ENCODE measurements at regions not wholly inside any gene's neighbourhood (a gene's known extent, or its start where the extent isn't known, plus 50 kb on each side); places are given as distances from the start of the nearest gene placed in this dataset.
"Not testable (repeated sequence)": the region's sequence is repeated elsewhere in the genome, so short reads cannot be mapped to it uniquely, and the experiment has no call there.

DNA sequence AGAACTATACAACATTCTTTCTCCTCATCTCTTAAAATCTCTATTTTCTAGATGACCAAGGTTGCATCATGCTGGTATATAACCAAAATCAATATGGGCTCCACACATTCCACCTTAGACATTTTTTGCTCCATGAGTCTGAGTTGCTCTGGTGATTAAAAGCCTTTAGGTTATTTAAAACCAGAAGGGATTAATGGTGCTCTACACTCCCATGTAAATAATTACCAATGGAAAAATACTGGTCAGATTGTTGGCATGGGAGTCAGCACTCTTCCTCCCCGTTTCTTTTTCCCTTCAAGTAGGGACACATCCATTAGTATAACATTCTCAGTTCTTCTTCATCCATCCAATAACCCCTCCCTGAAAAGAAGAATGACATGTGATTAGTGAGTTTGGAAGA lies 747.7 kb downstream of the PCDH17 start:
- no peaks in the 10 kb centered on the region for H3K27me3 Mint-ChIP-seq (ENCODE audit: low read depth)
- H3K4me1 Mint-ChIP-seq: peaks cover 7% of the 10 kb centered on the region
- no peak overlapping the region for H3K27ac Mint-ChIP-seq (ENCODE audit: unreplicated experiment)
- no peaks in the 10 kb centered on the region for H3K36me3 Mint-ChIP-seq (ENCODE audit: low read depth)
- H3K9me3 Mint-ChIP-seq: no peaks in the 10 kb centered on the region
- DNase-seq (ENCODE audit: low read depth, low spot score): no peak
- H3K4me3 Mint-ChIP-seq: no peak overlapping the region
- TF ChIP-seq, protein P1, sequence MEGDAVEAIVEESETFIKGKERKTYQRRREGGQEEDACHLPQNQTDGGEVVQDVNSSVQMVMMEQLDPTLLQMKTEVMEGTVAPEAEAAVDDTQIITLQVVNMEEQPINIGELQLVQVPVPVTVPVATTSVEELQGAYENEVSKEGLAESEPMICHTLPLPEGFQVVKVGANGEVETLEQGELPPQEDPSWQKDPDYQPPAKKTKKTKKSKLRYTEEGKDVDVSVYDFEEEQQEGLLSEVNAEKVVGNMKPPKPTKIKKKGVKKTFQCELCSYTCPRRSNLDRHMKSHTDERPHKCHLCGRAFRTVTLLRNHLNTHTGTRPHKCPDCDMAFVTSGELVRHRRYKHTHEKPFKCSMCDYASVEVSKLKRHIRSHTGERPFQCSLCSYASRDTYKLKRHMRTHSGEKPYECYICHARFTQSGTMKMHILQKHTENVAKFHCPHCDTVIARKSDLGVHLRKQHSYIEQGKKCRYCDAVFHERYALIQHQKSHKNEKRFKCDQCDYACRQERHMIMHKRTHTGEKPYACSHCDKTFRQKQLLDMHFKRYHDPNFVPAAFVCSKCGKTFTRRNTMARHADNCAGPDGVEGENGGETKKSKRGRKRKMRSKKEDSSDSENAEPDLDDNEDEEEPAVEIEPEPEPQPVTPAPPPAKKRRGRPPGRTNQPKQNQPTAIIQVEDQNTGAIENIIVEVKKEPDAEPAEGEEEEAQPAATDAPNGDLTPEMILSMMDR (conservative IDR thresholded peaks at IDR 0.05): no peak

DNA sequence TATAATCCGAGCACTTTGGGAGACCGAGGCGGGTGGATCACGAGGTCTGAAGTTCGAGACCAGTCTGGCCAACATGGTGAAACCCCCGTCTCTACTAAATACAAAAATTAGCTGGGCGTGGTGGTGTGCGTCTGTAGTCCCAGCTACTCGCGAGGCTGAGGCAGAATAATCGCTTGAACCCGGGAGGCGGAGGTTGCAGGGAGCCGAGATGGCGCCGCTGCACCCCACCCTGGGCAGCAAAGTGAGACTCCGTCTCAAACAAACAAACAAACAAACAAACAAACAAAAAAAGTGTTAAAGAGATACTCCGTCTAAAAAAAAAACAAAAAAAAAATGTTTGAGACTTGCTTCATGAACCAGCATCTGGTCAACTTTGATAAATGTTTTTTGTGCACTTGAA lies 753.8 kb downstream of the PCDH17 start:
- not testable (repeated sequence) for DNase-seq (ENCODE audit: low read depth, low spot score); H3K27me3 Mint-ChIP-seq (ENCODE audit: low read depth); H3K27ac Mint-ChIP-seq (ENCODE audit: unreplicated experiment); H3K36me3 Mint-ChIP-seq (ENCODE audit: low read depth); H3K9me3 Mint-ChIP-seq; H3K4me3 Mint-ChIP-seq; H3K4me1 Mint-ChIP-seq

DNA sequence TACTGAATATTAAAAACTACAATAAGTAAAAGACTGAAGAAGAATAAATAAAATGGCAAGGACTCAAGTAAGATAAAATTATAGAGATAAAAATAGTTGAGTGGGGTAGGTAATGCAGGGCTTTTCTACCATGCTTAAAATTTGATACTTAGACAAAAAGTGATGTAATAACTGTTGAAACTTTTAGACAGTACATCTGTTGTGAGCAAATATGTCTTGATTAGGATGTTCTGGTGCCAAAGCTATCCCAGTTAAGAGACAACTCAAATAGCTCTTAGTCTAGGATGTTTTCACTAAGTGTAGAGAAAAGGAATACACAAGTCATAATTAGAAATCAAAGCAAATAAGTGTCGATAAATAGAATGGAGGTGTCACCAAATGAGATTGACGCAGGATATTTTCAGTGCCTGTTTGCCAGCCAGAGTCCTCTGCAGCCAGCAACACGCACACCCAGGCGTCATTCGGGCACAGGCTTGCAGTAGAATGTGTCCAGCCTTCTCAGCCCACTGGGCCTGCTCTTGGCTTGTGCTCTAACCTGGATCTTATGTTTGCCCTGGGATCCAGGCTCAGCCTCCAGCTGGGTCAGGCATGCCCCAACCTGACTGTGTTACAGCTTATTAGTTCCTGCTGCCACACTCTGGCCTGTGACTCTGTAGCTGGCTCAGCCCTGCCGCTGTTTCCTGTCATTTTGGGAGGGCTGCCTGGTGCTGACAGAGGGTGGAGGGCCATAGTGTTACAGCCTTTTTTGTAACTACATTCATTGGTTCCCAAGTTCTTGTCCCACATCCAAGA lies 766.2 kb downstream of the PCDH17 start:
- no peak overlapping the region for H3K4me3 Mint-ChIP-seq
- TF ChIP-seq, protein P1 (conservative IDR thresholded peaks at IDR 0.05): no peak
- H3K27ac Mint-ChIP-seq (ENCODE audit: unreplicated experiment): no peak overlapping the region
- H3K27me3 Mint-ChIP-seq (ENCODE audit: low read depth): no peaks in the 10 kb centered on the region
- DNase-seq (ENCODE audit: low read depth, low spot score): no peak
- peaks cover 13% of the 10 kb centered on the region for H3K9me3 Mint-ChIP-seq
- H3K4me1 Mint-ChIP-seq: peaks cover 7% of the 10 kb centered on the region
- peaks cover 7% of the 10 kb centered on the region for H3K36me3 Mint-ChIP-seq (ENCODE audit: low read depth)

- DNase-seq (ENCODE audit: low read depth, low spot score): no peak
- Mint-ChIP-seq H3K27me3 (ENCODE audit: low read depth) (no peaks in the 10 kb centered on the region), H3K4me3 (no peak overlapping the region), H3K4me1 (peaks cover 7% of the 10 kb centered on the region), H3K27ac (ENCODE audit: unreplicated experiment) (no peak overlapping the region), H3K36me3 (ENCODE audit: low read depth) (peaks cover 9% of the 10 kb centered on the region), H3K9me3 (peaks cover 16% of the 10 kb centered on the region)
- TF ChIP-seq, protein P1 (conservative IDR thresholded peaks at IDR 0.05): no peak
Measured at GRCh38 chr13:58399263-58399662, 767.7 kb downstream of the PCDH17 start.

- Mint-ChIP-seq H3K4me1 (no peaks in the 10 kb centered on the region), H3K27me3 (ENCODE audit: low read depth) (no peaks in the 10 kb centered on the region), H3K36me3 (ENCODE audit: low read depth) (peaks cover 3% of the 10 kb centered on the region), H3K9me3 (peaks cover 11% of the 10 kb centered on the region), H3K27ac (ENCODE audit: unreplicated experiment) (no peak overlapping the region), H3K4me3 (no peak overlapping the region)
- TF ChIP-seq, protein P1 (conservative IDR thresholded peaks at IDR 0.05): no peak
- DNase-seq (ENCODE audit: low read depth, low spot score): no peak
Measured at GRCh38 chr13:58406545-58406944, 775.0 kb downstream of the PCDH17 start.

DNA sequence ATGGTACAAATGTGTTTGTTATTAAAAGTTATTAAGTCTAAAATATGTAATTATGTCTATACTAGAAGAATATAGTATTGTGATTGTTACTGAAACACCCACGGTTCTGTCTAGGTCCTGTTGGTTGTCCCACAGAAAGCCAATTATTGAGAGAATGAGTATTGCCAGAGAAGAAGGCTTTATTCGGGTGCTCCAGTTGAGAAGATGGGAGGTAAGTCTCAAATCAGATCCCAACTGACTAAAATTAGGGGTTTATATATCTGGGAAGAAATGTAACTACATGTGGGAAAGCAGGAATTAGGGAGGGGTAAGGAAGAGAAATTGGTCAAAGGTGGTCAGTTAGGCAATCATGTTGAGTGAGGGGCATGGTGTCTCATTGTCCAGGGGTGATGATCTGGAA lies 798.4 kb downstream of the PCDH17 start:
- peaks cover 18% of the 10 kb centered on the region for H3K9me3 Mint-ChIP-seq
- H3K4me1 Mint-ChIP-seq: peaks cover 4% of the 10 kb centered on the region
- no peak overlapping the region for H3K27ac Mint-ChIP-seq (ENCODE audit: unreplicated experiment)
- H3K36me3 Mint-ChIP-seq (ENCODE audit: low read depth): peaks cover 15% of the 10 kb centered on the region
- TF ChIP-seq, protein P1 (conservative IDR thresholded peaks at IDR 0.05): no peak
- no peak for DNase-seq (ENCODE audit: low read depth, low spot score)
- H3K27me3 Mint-ChIP-seq (ENCODE audit: low read depth): no peaks in the 10 kb centered on the region
- no peak overlapping the region for H3K4me3 Mint-ChIP-seq
